T-helper 9 cell (primary cell): ENCODE measurements at regions not wholly inside any gene's neighbourhood (a gene's known extent, or its start where the extent isn't known, plus 50 kb on each side); places are given as distances from the start of the nearest gene placed in this dataset.
"Not testable (repeated sequence)": the region's sequence is repeated elsewhere in the genome, so short reads cannot be mapped to it uniquely, and the experiment has no call there.

ENCODE experiments used
- DNase-seq: peaks from one replicate; pipeline ENCODE4 v3.0.0-alpha.2; 2020

- DNase-seq = no peak
Observed at GRCh38 chr5:157999696-158000095, 140.8 kb upstream of the CLINT1 start.

DNA sequence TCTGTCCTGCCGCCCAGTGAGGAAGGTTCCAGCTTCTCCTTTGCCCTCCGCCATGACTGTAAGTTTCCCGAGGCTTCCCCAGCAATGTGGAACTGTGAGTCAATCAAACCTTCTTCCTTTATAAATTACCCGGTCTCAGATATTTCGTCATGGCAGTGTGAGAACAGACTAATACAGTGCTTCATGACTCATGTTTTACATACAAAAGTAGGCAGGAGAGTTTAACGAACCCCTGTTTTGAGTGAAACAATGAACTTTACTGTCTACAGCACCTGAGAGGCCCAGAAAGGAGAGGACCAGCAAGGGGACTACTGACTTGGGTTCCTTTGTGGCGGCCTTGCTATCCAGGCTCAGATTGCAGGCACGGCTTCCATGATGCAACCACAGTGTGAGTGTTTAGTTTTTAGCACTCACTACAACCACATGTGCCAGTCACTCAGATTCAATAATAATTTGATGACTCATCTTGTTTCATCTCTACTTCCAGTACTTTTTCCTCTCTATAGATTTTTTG lies 139.1 kb upstream of the CLINT1 start:
- DNase-seq = no peak

- DNase-seq = peak; percentile 8
Observed at GRCh38 chr5:157994906-157995519, 136.1 kb upstream of the CLINT1 start.

DNA sequence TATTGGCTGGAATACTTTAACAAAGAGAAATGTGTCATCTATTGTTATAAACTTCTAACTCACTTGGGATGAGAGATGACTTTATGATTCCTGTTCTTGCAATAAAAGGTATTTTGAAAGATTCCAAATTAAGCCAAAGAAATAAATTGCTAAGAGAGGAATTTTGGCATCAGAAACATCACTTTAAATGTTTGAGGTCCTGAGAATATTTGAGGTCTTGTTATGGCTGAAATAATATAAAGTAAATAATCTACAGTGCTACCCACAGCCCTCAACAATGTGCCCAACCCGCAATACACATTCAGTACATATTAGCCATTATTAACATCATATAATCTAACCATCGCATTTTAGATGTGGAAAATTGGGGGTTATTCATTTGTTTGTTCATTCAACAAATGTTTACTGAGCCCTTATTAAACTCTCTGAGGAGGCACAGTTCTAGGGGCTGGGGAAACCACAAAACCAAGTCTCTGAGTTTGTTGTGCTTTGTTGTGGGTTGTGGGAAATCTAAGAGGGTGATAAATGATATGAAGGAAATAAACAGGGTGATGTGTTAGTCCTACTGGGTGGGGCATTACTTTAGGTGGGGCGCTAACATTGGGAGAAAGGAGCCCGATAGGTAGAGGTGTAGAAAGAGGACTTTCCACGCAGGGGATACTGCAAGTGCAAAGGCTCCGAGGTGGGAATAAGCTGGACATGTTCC lies 135.2 kb upstream of the CLINT1 start:
- DNase-seq = peak; percentile 8

GRCh38 chr5:157993201-157993600 lies 134.3 kb upstream of the CLINT1 start:
- DNase-seq = no peak

DNA sequence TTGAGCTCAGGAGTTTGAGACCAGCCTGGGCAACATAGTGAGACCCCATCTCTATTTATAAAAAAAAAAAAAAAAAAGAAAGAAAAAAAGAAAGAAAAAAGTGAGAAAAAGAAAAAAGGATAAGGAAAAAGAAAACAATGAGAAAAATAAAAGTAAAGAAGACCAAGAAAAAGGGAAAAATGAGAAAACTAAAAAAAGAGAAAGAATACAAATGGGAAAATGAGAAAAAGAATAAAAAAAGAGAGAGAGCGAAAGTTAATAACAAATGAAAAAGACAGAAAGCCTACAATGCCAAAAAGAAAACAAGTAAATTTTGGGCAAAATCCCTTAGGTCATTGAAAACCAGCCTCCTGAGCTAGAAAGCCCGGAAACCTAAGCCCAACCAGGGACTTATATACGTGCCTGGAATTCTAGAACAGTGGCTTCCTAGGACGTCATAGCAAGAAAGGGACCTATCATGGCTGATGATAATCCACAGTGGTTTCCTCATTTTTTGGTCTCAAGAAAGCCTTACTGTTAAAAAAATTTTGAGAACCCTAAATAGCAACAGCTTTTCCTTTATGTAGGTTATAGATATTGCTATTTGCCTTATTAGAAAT lies 131.7 kb upstream of the CLINT1 start:
- DNase-seq = no peak

GRCh38 chr5:157989296-157989695 lies 130.4 kb upstream of the CLINT1 start:
- DNase-seq = no peak

DNA sequence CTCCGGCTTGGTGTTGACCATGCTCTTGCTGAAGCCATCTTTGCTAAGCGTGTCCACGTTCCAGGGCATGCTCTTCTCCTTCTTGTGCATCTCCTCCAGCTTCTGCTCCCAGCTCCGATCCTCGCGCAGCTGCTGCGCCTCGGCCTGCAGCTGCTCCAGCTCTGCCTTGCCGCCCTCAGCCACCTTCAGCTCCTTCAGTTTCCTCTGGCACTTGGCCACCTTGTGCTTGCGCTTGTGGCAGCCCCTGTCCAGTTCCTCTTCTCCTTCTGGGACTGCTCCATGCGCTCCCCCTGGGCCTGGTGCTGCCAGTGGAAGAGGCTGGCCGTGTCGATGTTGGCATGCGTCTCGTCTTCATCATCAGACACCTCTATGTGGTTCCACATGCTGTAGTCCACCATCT lies 128.3 kb upstream of the CLINT1 start:
- no peak for DNase-seq

- no peak for DNase-seq
Observed at GRCh38 chr5:157986431-157986990, 127.6 kb upstream of the CLINT1 start.

DNA sequence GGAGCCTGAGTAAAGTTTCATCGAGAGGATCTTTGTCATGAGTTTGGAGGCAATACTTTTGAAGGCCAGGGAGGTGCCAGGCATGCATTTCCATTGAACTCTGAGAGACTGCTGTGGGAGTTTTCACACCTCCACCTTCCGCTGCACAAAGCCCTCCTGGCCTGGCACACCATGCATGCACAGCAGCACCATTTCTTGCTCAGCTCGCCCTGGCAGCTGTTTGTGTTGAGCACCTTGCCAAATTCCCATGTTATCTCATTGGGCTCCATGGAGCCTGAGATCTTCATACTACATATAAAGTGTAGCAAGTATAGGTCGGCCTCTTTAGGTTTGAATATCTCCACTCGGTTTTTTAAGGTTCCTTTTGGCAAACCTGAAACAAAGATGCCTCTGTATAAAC lies 125.7 kb upstream of the CLINT1 start:
- no peak for DNase-seq

DNA sequence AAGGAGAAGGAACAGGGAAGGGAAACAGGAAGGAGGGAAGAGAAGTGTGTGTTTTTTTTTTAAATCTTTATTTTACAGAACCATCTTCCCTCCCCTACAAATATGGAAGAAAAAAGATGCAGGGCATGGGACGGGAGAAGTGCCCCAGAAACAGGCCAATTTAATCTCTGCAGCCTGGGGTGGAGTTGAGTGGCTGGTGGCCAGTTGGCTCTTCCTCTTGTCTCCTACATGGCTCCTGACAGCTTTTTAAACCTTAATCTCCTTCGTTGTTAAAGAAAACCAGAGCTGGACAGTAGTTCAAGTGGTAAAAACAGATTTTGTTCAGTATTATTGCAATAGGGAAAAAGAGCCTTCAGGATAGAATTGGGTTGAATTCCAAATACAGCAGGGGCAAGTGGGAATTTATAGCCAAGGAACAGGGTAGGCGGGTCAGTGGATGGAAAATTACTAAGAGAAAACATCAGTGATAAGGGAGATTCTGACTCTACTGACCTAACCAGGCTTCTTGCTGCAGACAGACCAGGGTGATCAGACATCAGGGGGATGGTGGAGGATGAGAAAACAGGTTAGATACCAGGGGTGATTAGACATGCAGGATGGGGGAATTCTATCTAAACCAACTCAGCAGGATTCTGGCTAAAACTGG lies 125.1 kb upstream of the CLINT1 start:
- DNase-seq = no peak

GRCh38 chr5:157978061-157978460 lies 119.1 kb upstream of the CLINT1 start:
- DNase-seq = no peak

DNA sequence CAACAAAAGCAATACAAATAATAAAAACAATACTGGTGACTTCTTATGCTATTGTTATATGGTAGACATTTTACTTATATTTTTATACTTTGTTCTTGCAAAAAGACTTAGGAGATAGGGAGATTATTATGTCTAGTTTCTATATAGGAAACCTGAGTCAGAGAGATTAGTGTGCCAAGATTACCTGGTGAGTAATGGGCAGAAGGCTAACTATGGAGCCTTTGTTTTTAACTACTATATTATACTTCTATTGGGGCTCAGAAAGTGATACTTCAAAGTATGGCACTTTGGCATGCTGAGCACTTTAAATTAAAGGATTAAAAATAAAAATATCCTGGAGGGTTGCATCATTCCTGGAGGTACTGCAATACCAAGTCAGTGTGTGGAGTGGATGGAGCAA lies 117.5 kb upstream of the CLINT1 start:
- no peak for DNase-seq

- DNase-seq = no peak
Observed at GRCh38 chr5:157972579-157972978, 113.6 kb upstream of the CLINT1 start.

GRCh38 chr5:157971571-157972216 lies 112.7 kb upstream of the CLINT1 start:
- DNase-seq = no peak

GRCh38 chr5:157968570-157968969 lies 109.6 kb upstream of the CLINT1 start:
- not testable (repeated sequence) for DNase-seq

DNA sequence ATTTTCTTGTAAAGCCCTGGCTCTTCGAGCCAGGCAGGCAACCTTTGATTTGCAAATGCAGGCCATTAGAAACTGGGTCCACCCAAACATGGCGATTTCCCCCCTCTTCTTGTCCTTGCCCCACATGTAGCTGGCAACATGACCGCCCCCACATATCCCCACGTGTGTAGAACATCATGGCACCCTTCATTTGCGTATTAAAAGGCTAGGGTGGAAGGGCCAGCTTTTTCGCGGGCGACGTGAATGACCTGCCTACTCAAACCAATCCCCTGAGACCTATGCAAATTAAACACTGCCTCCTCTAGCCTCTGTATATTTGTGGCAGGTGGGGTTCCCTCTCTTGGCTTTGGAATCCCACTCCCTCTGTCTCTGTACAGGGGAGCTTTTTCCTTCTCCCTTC lies 107.0 kb upstream of the CLINT1 start:
- DNase-seq = no peak

DNA sequence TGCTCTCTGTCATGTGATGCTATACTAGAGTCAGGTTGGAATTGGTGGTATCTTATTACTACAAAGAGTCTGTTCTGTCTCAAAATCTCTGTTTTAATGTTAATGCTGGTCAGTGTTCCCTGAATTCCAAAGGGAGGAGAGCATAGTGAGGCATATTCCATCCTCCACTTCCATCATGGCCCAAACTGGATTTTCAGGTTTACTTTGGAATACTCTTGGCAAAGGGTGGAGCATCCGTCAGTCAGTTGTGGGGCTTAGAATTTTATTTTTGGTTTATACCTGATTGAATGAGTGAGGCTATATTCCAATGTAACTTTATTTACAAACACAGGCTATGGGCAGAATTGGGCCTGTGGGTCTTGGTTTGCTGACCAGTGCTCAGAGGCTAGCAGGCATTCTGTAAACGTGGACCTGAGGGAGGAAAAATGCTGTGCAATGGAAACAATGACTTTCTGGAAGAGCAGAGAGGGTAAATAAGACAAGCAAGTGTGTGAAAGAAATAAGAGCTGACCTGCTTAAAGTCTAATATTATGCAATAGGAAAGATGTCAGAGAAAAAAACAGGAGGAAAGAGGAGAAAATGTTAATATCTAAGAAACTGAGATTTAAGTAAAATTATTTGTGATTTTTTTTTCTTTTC lies 106.2 kb upstream of the CLINT1 start:
- DNase-seq = no peak

DNA sequence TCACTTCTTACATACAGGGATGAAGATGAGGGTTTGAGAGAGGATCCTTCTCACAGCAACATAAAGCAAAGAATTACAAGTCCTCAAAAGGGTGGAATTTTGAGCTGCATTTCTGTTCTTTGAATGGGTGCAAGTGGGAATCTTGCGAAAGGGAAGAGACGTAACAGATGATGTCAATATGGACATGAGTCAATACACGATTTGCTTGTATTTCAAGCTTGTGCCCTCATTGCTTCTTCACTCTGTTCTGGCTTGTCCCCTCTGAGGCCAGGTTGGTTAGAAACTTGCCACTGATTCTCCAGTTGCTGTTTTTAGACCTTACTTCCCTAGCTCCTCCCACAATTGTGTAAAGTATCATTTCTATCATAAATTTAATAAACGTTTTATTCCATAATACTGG lies 104.8 kb upstream of the CLINT1 start:
- no peak for DNase-seq

DNA sequence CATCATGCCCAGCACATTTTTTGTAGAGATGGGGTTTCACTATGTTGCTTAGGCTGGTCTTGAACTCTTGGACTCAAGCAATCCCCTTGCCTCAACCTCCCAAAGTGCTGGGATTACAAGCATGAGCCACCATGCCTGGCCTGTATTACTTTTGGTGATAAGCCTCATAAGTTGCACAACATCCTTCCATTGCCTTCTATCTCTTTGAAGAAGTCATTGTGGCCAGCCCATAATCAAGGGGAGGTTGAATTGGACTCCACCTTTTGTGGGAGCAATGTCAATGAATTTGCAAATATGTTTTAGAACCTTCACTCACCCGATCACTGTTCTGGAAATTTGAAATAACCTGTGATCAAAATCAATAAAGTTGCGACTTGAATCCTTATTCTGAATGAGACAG lies 104.3 kb upstream of the CLINT1 start:
- DNase-seq = no peak

GRCh38 chr5:157962686-157963085 lies 103.7 kb upstream of the CLINT1 start:
- not testable (repeated sequence) for DNase-seq

- DNase-seq = no peak
Observed at GRCh38 chr5:157961896-157962590, 103.1 kb upstream of the CLINT1 start.
